Endothelial cell of umbilical vein (primary cell): ENCODE measurements at regions not wholly inside any gene's neighbourhood (a gene's known extent, or its start where the extent isn't known, plus 50 kb on each side); places are given as distances from the start of the nearest gene placed in this dataset.

Experiments
- BruUV-seq: library from RNA; stranded (reverse); fragments of 400-500 nt; replicated peaks from 2 replicates; lab custom pipeline; 2021; lab: Mats Ljungman, UMichigan
- CTCF ChIA-PET: fragments of 300-600, 350-600 bp; sonication (Branson Sonifier 250); formaldehyde crosslinking; loops from one replicate; lab custom pipeline; 2021; ENCODE audit warnings: antibody characterized with exemption, inconsistent platforms; lab: Charles Lee
- POLR2A ChIA-PET: fragments of 300-600, 350-600 bp; sonication (Branson Sonifier 250); formaldehyde crosslinking; loops from one replicate; lab custom pipeline; 2021; ENCODE audit warnings: antibody characterized with exemption, inconsistent platforms; lab: Charles Lee
- DNase-seq: peaks from one replicate; pipeline ENCODE4 v3.0.0-alpha.2; 2011; ENCODE audit warnings: low read depth, low spot score
- FAIRE-seq: peaks from 2 replicates; lab custom pipeline; 2011; peaks lifted over from hg19 to GRCh38; lab: Jason Lieb, UNC
- H2AFZ ChIP-seq: 2 replicates; pipeline ENCODE4 v1.6.0; 2012; ENCODE audit warnings: low read depth, low read length, control low read depth, inconsistent platforms
- H3K27ac ChIP-seq: 2 replicates; pipeline ENCODE4 v1.5.1; 2011; ENCODE audit warnings: low read depth, mild to moderate bottlenecking, control low read depth, low read length, moderate library complexity; ENCODE audit not compliant: insufficient read depth
- H3K27me3 ChIP-seq, 2 experiments: 2 replicates each; pipeline versions ENCODE4 v1.6.0 to v1.6.1; 2011; ENCODE audit warnings: low read length in 2 of 2, mixed read lengths in 1 of 2; ENCODE audit not compliant: control insufficient read depth in 2 of 2, insufficient read depth in 2 of 2
- H3K36me3 ChIP-seq, 2 experiments: 2 replicates in 1 of 2; 3 replicates in 1 of 2; pipeline ENCODE4 v1.5.1; 2011; ENCODE audit warnings: low read length in 2 of 2, mild to moderate bottlenecking in 1 of 2, moderate library complexity in 1 of 2; ENCODE audit not compliant: control insufficient read depth in 2 of 2, insufficient read depth in 2 of 2; ENCODE audit errors: extremely low read depth in 1 of 2
- H3K4me1 ChIP-seq: 3 replicates; pipeline ENCODE4 v1.5.1; 2011; ENCODE audit warnings: mild to moderate bottlenecking, low read length; ENCODE audit not compliant: control insufficient read depth, insufficient read depth; ENCODE audit errors: extremely low read depth
- H3K4me2 ChIP-seq: 2 replicates; pipeline ENCODE4 v1.6.1; 2011; ENCODE audit warnings: low read length, control low read depth, mixed read lengths; ENCODE audit not compliant: insufficient read depth
- H3K4me3 ChIP-seq, 3 experiments: fragments of 200-600 bp in 1 of 3; sonication (generic), shearing (Covaris generic) in 1 of 3; replicated peaks in 1 of 3; 2 replicates each; pipeline ENCODE4 v1.5.1; 2011 to 2016; ENCODE audit warnings: control low read depth in 3 of 3, low read length in 3 of 3, mild to moderate bottlenecking in 2 of 3, inconsistent platforms in 1 of 3, low read depth in 1 of 3, moderate library complexity in 1 of 3; ENCODE audit not compliant: insufficient read depth in 1 of 3
- H3K79me2 ChIP-seq: 2 replicates; pipeline ENCODE4 v1.6.0; 2012; ENCODE audit warnings: low read length, inconsistent platforms; ENCODE audit not compliant: control insufficient read depth, insufficient read depth
- H3K9ac ChIP-seq: replicated peaks from 2 replicates; pipeline ENCODE3; 2011; ENCODE audit warnings: low read length, control low read depth; ENCODE audit not compliant: insufficient read depth; ENCODE audit errors: extremely low read depth
- H3K9me1 ChIP-seq: replicated peaks from 3 replicates; pipeline ENCODE4 v1.6.0; 2011; ENCODE audit warnings: mild to moderate bottlenecking, low read length; ENCODE audit not compliant: control insufficient read depth, insufficient read depth; ENCODE audit errors: extremely low read depth
- H3K9me3 ChIP-seq: replicated peaks from 2 replicates; pipeline ENCODE4 v1.5.1; 2012; ENCODE audit warnings: low read length, inconsistent platforms; ENCODE audit not compliant: control insufficient read depth, insufficient read depth
- H4K20me1 ChIP-seq: replicated peaks from 2 replicates; pipeline ENCODE3; 2011; ENCODE audit warnings: mild to moderate bottlenecking, low read length; ENCODE audit not compliant: control insufficient read depth, insufficient read depth; ENCODE audit errors: extremely low read depth
- EZH2 ChIP-seq: IDR thresholded peaks from 2 replicates; pipeline ENCODE4 v1.6.1; 2012; ENCODE audit warnings: borderline replicate concordance, low read depth, mild to moderate bottlenecking, moderate library complexity, low read length, inconsistent platforms; ENCODE audit not compliant: severe bottlenecking
- FOS ChIP-seq: IDR thresholded peaks from 2 replicates; pipeline ENCODE4 v1.6.1; 2011; ENCODE audit warnings: mild to moderate bottlenecking, low read length, moderate library complexity, borderline replicate concordance; ENCODE audit not compliant: insufficient read depth
- GATA2 ChIP-seq: IDR thresholded peaks from 2 replicates; pipeline ENCODE4 v1.7.0; 2011; ENCODE audit warnings: low read depth, mild to moderate bottlenecking, moderate library complexity, mixed read lengths, low read length; ENCODE audit not compliant: insufficient read length, insufficient read depth
- JUN ChIP-seq: IDR thresholded peaks from 2 replicates; pipeline ENCODE4 v1.6.1; 2011; ENCODE audit warnings: borderline replicate concordance, low read depth; ENCODE audit not compliant: insufficient read length, insufficient read depth
- MYC ChIP-seq: IDR thresholded peaks from one replicate; pipeline ENCODE4 v1.6.1; 2011; ENCODE audit warnings: mild to moderate bottlenecking, low read depth, low read length
- POLR2A ChIP-seq: IDR thresholded peaks from 2 replicates; pipeline ENCODE4 v1.6.1; 2012; ENCODE audit warnings: low read depth, mild to moderate bottlenecking, control low read depth, low read length
- POLR2AphosphoS5 ChIP-seq: IDR thresholded peaks from 2 replicates; pipeline ENCODE4 v1.6.1; 2012; ENCODE audit warnings: low read depth, mild to moderate bottlenecking, control low read depth, low read length, moderate library complexity; ENCODE audit not compliant: insufficient read depth
- dilution Hi-C: fragments of 300-500 bp; cut with MboI; formaldehyde crosslinking; loops from one replicate; pipeline ENCODE4 v1.15.0; 2019; ENCODE audit warnings: low sequenced_read_pairs; ENCODE audit not compliant: extremely low pct_ligation_motif_present
- intact Hi-C: fragments of 100-400 bp; cut with micrococcal nuclease; formaldehyde crosslinking; loops from one replicate; pipeline ENCODE4 v1.10.0; 2022
- TF ChIP-seq, protein P1 (sequence below): IDR thresholded peaks from 2 replicates; pipeline ENCODE4 v1.6.1; 2011; ENCODE audit not compliant: insufficient read depth, insufficient read length
- TF ChIP-seq, protein P2 (sequence below), 2 donors: IDR thresholded peaks; 1 replicate in 1 of 2; 2 replicates in 1 of 2; pipeline ENCODE4 v1.5.1; 2011; ENCODE audit warnings: low read length in 2 of 2, mild to moderate bottlenecking in 2 of 2, moderate library complexity in 2 of 2, control low read depth in 1 of 2, inconsistent platforms in 1 of 2, low read depth in 1 of 2; ENCODE audit not compliant: insufficient read depth in 1 of 2; ENCODE audit errors: extremely low read depth in 1 of 2

DNA sequence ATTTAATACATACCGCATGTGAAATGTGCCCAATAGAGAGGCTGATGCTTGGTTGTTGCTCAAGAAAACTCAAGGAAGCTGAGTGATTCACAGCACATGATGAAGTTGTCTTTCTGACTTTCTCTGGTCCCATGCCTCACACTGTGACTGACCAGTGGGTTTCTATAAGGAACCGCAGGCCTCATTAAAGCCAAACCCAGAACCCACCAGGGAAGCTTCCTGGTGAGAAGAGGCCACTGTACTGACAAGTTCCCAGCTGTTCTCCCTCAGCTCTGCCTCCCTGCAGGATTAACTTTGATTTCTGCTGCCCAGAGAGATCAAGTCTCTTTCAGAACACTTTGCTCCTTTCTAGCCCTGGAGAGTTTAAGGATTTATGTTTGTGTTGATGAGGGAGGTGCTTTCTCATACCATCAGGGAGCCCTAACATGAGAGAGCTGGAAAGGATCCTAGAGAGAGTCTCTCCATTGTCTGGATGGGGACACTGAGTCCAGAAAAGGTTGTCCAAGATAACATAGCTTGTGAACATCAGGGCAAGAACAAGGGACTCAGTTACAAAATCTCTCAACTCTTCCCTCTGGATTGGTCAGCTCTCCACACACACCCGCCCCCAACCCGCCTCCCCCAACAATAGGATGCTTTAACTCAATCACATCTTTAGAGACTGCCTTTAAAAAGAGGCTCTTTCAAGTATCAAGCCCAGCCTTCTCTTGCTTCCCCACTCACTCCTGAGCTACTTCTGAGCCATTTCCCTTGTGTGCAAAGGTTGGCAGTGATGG lies 303.2 kb upstream of the TLE3 start:
- DNase-seq: no peak
- no peak for TF ChIP-seq FOS
- no peak for TF ChIP-seq EZH2
- TF ChIP-seq GATA2: no peak
- TF ChIP-seq, protein P1, sequence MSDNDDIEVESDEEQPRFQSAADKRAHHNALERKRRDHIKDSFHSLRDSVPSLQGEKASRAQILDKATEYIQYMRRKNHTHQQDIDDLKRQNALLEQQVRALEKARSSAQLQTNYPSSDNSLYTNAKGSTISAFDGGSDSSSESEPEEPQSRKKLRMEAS: no peak
- TF ChIP-seq JUN: no peak
- no peak for TF ChIP-seq POLR2A
- TF ChIP-seq, protein P2, sequence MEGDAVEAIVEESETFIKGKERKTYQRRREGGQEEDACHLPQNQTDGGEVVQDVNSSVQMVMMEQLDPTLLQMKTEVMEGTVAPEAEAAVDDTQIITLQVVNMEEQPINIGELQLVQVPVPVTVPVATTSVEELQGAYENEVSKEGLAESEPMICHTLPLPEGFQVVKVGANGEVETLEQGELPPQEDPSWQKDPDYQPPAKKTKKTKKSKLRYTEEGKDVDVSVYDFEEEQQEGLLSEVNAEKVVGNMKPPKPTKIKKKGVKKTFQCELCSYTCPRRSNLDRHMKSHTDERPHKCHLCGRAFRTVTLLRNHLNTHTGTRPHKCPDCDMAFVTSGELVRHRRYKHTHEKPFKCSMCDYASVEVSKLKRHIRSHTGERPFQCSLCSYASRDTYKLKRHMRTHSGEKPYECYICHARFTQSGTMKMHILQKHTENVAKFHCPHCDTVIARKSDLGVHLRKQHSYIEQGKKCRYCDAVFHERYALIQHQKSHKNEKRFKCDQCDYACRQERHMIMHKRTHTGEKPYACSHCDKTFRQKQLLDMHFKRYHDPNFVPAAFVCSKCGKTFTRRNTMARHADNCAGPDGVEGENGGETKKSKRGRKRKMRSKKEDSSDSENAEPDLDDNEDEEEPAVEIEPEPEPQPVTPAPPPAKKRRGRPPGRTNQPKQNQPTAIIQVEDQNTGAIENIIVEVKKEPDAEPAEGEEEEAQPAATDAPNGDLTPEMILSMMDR (IDR thresholded peaks at IDR 0.05; ENCODE audit: extremely low read depth in 1 of 2, insufficient read depth in 1 of 2, low read depth in 1 of 2, low read length in 2 of 2): no peak
- TF ChIP-seq POLR2AphosphoS5: no peak
- TF ChIP-seq MYC: no peak
- dilution Hi-C loops: no loop called here
- ChIA-PET POLR2A (no interaction called here), CTCF (interaction anchor here (1.0 to 1.4 kb wide), 2 partner anchors 17 to 88 kb away, joined by 3 read pairs; no protein-coding TSS in a partner anchor)
- Histone ChIP-seq H3K27me3 (no peaks in the 10 kb centered on the region), H3K27ac (no peak overlapping the region), H3K4me1 (no peaks in the 10 kb centered on the region), H3K36me3 (no peaks in the 10 kb centered on the region), H3K9me3 (no peaks in the 10 kb centered on the region), H4K20me1 (no peaks in the 10 kb centered on the region), H3K9me1 (no peaks in the 10 kb centered on the region), H3K4me3 (no peak overlapping the region), H3K4me2 (no peak overlapping the region), H3K9ac (no peak overlapping the region), H2AFZ (no peak overlapping the region), H3K79me2 (no peaks in the 10 kb centered on the region)
- intact Hi-C loops: no loop called here
- BruUV-seq: no TSS peak
- FAIRE-seq: no peak
